Subcutaneous abdominal adipose tissue (tissue), 5 donors: ENCODE measurements at regions not wholly inside any gene's neighbourhood (a gene's known extent, or its start where the extent isn't known, plus 50 kb on each side); places are given as distances from the start of the nearest gene placed in this dataset.

Source experiments
- H3K27ac ChIP-seq: one replicate; pipeline ENCODE4 v1.7.0; 2013; ENCODE audit warnings: low read depth, mild to moderate bottlenecking, inconsistent platforms, low read length, moderate library complexity
- H3K27me3 ChIP-seq, 5 donors: one replicate each; pipeline ENCODE4 v1.7.0; 2013; ENCODE audit warnings: low read length in 5 of 5, inconsistent platforms in 1 of 5; ENCODE audit not compliant: control insufficient read depth in 5 of 5, insufficient read depth in 4 of 5
- H3K36me3 ChIP-seq, 5 donors: one replicate each; pipeline ENCODE4 v1.7.0; 2013; ENCODE audit warnings: low read length in 5 of 5; ENCODE audit not compliant: control insufficient read depth in 5 of 5, insufficient read depth in 5 of 5
- H3K4me1 ChIP-seq, 5 donors: one replicate each; pipeline ENCODE4 v1.7.0; 2013; ENCODE audit warnings: low read length in 5 of 5, mild to moderate bottlenecking in 3 of 5, moderate library complexity in 1 of 5; ENCODE audit not compliant: control insufficient read depth in 5 of 5, insufficient read depth in 5 of 5
- H3K4me3 ChIP-seq, 5 donors: one replicate each; pipeline ENCODE4 v1.7.0; 2013; ENCODE audit warnings: low read length in 5 of 5, low read depth in 1 of 5
- H3K9ac ChIP-seq, 5 donors: one replicate each; pipeline ENCODE4 v1.7.0; 2013; ENCODE audit warnings: low read length in 5 of 5, mild to moderate bottlenecking in 4 of 5, moderate library complexity in 3 of 5
- H3K9me3 ChIP-seq, 5 donors: one replicate each; pipeline ENCODE4 v1.7.0; 2013; ENCODE audit warnings: low read length in 5 of 5; ENCODE audit not compliant: control insufficient read depth in 5 of 5
- donor health status: healthy.
- donor health status: healthy.
- donor health status: healthy.
- donor health status: healthy.
- donor health status: healthy.

DNA sequence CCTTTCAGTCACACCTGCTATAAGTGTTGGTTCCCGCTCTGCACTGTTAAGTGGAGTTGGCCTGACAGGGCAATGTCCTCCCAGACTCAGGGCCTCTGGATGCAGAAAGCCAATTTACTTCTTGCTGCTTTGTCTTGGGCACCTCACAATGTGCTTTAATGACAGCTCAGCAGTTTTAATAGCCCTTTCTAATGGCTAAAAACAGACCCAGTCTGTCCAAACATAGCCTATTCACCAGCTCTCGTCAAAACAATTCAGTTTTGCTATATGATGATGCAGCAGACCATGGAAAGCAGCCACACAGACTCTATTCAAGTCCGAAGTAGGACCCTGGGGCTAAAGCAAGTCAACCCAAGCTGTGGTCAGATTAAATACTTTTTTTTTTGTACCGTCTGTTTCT lies 529.1 kb upstream of the SEMA6A start:
- Histone ChIP-seq H3K27ac (no peak overlapping the region), H3K4me1 (no peaks in the 10 kb centered on the region), H3K27me3 (no peaks in the 10 kb centered on the region), H3K4me3 (no peak overlapping the region), H3K9me3 (no peaks in the 10 kb centered on the region), H3K9ac (no peak overlapping the region), H3K36me3 (no peaks in the 10 kb centered on the region)

DNA sequence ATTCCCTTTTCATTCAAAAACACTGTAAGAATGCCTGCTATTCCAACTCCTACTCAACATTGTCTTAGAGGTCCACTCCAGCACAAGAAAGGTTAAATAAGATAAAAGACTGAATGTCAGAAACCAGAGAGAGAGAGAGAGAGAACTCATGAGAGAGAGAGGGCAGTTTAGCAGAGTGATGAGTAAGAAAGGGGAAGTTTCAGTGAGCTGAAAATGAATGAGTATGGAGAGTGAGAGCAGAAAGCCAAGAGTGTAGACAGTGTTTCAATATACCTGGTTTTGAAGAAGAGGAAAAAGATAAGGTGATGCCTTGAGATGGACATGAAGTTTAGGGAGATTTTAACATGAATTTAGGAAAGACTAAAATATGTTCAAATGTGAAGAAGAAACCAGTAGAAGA lies 528.0 kb upstream of the SEMA6A start:
- no peak overlapping the region for H3K4me3 ChIP-seq
- no peaks in the 10 kb centered on the region for H3K27me3 ChIP-seq
- no peaks in the 10 kb centered on the region for H3K9me3 ChIP-seq
- H3K36me3 ChIP-seq: no peaks in the 10 kb centered on the region
- H3K4me1 ChIP-seq: no peaks in the 10 kb centered on the region
- H3K9ac ChIP-seq: no peak overlapping the region
- no peak overlapping the region for H3K27ac ChIP-seq

DNA sequence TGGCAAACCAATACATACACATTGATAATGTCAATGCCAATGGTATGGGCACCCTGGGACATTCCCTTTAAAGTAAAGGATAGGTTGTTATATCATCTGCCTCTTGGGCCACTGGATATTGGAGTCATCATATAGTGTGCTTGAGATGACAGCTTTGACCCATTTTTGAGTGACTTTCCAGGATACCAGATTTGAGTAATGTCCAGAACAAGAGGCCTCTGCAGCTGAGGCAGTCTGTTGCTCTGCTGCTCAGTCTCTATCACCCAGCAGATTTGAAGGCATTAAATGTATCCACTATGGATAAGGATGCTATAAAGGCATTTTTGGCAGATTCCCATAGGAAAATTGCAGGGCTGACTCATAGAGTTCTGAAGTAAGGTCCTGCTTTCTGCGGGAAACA lies 525.6 kb upstream of the SEMA6A start:
- no peak overlapping the region for H3K9ac ChIP-seq
- no peak overlapping the region for H3K4me3 ChIP-seq
- no peaks in the 10 kb centered on the region for H3K36me3 ChIP-seq
- no peaks in the 10 kb centered on the region for H3K4me1 ChIP-seq
- no peaks in the 10 kb centered on the region for H3K9me3 ChIP-seq
- H3K27ac ChIP-seq: no peak overlapping the region
- no peaks in the 10 kb centered on the region for H3K27me3 ChIP-seq

DNA sequence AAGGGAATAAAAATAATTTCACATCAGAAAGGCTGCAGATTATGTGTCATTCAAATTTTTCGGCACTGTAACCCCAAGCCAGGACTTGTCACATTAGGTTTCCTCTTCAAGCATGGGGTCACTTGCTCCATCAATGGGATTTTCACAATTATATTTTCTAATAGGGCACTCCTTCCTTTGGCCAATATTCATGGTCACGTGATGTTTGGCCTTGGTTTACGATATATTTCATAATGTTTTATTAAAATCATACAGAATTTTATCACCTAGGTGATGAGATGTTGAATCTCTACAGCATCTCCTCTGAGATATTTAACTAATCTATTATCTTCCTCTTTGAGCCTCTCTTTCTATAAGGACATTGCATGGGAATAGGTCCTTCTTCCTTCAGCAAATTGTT lies 523.5 kb upstream of the SEMA6A start:
- Histone ChIP-seq H3K27me3 (no peaks in the 10 kb centered on the region), H3K9me3 (no peaks in the 10 kb centered on the region), H3K27ac (no peak overlapping the region), H3K9ac (no peak overlapping the region), H3K36me3 (no peaks in the 10 kb centered on the region), H3K4me1 (no peaks in the 10 kb centered on the region), H3K4me3 (no peak overlapping the region)

DNA sequence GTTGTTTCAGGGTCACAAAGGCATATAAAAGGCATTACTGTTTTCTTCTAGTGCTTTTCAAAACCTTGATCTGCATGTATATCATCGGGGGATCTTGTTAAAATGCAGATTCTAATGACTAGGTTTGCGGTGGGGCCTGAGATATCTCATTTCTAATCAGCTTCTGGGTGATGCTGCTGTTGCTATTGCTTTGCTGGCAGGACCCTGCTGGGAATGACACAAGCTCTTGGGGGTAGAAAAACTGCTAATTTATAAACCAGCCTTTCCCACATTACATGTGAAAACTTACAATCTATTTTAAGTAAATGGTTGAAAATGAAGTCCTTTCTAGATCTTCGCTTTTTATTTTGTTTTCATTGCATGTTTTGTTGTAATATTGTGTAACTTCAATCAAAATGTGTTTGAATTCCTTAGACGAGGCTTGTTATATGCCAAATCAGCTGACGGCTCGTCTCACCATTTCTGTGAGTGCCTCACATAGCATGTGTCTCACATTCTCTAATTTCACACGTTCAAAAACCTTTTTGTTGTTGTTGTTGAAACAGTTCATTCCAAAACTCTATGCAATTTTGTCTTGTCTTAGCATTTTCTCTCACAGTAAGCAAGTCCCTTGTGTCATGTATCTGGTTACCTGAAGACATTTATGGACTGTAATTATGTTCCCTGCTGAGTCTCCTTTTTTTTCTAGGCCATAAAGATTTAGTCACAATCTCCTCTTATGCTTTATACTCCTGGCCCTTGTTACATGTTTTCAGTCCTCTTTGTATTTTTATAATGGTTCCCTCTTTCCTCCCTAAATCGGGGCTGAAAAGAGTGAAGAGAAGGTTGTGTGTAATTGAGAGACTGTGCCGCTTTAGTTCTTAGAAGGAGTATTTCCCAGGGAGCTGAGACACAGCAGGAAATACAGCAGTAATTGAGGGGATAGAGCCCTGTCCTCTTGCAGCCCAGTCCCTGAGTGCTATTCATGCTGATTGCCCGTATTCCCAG lies 521.0 kb upstream of the SEMA6A start:
- Histone ChIP-seq H3K4me3 (no peak overlapping the region), H3K36me3 (no peaks in the 10 kb centered on the region), H3K9me3 (no peaks in the 10 kb centered on the region), H3K27ac (no peak overlapping the region), H3K4me1 (no peaks in the 10 kb centered on the region), H3K9ac (no peak overlapping the region), H3K27me3 (no peaks in the 10 kb centered on the region)

DNA sequence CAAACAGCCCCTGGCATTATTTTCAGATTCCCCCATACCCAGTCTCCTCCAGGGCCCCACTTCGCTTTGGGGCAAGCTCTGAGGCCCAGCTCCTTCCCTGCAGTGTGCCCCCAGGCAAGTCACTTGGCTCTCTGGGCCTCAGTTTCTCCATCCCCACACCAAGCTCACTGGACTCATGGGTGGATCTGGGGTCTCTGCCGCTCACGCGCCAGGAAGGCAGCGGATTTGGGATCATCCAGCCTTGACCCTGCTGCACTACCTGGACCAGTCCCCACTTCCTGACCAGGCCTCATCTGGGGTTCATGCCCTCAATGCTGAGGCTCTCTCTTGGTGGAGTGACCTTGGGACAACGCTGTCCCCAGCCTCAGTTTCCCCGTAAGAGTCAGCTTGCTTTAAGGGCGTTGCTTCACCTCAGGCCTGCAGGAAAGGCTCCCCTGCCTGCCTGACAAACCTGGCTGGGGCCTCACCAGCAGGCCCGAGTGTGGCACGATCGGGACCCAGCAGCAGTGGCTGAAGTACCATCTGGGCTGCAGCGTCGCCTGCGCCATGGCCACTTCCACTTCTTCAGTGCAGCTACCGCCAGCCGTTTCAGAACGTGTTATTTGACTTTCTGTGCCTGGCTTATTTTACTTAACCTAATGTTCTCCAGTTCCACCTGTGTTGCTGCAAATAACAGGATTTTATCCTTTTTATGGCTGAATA lies 519.6 kb upstream of the SEMA6A start:
- no peak overlapping the region for H3K4me3 ChIP-seq
- H3K36me3 ChIP-seq: no peaks in the 10 kb centered on the region
- no peaks in the 10 kb centered on the region for H3K4me1 ChIP-seq
- H3K27me3 ChIP-seq: no peaks in the 10 kb centered on the region
- no peak overlapping the region for H3K27ac ChIP-seq
- H3K9me3 ChIP-seq: no peaks in the 10 kb centered on the region
- H3K9ac ChIP-seq: no peak overlapping the region

DNA sequence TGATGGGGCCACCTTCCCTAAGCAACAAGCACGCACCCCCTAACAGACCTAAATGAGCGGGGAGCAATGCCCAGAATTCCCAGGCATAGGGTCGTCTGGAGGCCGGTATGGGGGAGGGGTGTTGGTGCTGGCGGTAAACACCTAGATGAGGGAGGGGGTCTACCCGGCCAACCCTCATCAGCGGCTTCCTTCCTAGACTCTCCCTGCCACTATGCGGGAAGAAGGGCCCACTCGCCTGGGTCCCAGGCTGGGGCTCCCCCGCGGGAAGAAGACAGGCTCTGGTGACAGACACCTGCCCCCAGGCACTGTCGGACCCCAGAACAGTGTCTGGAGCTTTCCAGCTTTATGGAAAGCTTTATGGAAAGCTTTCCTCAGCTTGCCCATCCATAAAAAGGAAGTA lies 519.0 kb upstream of the SEMA6A start:
- H3K27ac ChIP-seq: no peak overlapping the region
- H3K36me3 ChIP-seq: no peaks in the 10 kb centered on the region
- H3K4me1 ChIP-seq: no peaks in the 10 kb centered on the region
- H3K27me3 ChIP-seq: no peaks in the 10 kb centered on the region
- H3K9me3 ChIP-seq: no peaks in the 10 kb centered on the region
- H3K9ac ChIP-seq: no peak overlapping the region
- H3K4me3 ChIP-seq: no peak overlapping the region

DNA sequence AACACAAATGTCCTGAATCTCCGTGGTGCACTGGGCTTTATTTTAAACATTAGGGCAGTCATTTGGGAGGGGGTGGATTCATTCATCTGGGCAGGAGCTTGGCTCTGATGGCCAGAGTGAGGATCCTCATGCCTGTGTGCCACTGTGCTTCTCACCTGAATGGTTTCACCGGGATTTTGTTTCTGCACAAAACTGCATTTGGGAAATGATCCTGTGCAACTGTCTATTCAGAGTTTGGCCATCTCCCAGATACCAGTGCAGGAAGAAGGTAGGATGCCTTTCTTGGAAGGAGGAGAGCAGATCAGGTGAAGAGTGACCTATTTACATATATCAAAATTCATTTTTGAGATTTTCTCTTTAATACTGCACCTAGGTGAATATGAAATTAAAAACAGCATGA lies 514.4 kb upstream of the SEMA6A start:
- no peak overlapping the region for H3K27ac ChIP-seq
- H3K9ac ChIP-seq: no peak overlapping the region
- no peaks in the 10 kb centered on the region for H3K36me3 ChIP-seq
- H3K27me3 ChIP-seq: no peaks in the 10 kb centered on the region
- no peaks in the 10 kb centered on the region for H3K9me3 ChIP-seq
- H3K4me3 ChIP-seq: no peak overlapping the region
- H3K4me1 ChIP-seq: no peaks in the 10 kb centered on the region

DNA sequence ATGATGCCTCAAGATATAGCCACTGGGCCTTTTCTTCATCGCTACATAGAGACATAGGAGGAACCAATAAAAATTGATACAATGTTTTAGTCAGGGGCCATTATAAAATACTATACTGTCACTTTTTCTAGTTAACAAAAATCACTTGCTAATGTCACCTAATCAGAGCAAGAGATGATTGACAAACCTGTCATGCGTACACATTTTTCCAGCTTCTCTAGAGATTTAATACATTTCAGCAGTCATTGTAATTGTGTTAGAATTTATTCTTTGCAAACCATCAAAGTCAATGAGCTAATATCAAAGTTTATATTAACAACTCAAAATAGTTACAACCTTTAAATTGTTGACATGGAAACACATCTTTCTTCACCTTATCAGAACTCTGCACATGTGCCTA lies 513.6 kb upstream of the SEMA6A start:
- Histone ChIP-seq H3K27me3 (no peaks in the 10 kb centered on the region), H3K9ac (no peak overlapping the region), H3K4me1 (no peaks in the 10 kb centered on the region), H3K36me3 (no peaks in the 10 kb centered on the region), H3K9me3 (no peaks in the 10 kb centered on the region), H3K27ac (no peak overlapping the region), H3K4me3 (no peak overlapping the region)

DNA sequence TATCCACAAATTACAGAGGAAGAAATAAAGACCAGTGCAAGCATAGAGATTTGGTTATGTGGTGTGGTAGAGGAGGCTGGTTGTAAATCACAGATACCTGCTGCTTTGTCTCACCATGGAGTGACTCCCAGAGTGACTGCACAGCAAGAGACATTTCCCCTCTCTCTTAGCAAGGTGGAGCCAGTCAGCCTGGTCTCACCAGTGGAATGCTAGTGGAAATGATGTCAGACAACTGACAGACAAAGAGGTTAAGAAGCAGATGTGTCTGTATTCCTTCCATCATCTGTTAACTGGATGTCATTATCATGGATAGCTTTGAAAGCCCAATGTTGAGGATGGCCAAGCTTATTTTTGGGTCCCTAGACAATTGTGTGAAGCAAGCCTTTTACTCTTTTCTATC lies 509.4 kb upstream of the SEMA6A start:
- no peak overlapping the region for H3K9ac ChIP-seq
- no peaks in the 10 kb centered on the region for H3K9me3 ChIP-seq
- H3K27me3 ChIP-seq: no peaks in the 10 kb centered on the region
- H3K4me3 ChIP-seq: no peak overlapping the region
- no peaks in the 10 kb centered on the region for H3K4me1 ChIP-seq
- H3K36me3 ChIP-seq: no peaks in the 10 kb centered on the region
- H3K27ac ChIP-seq: no peak overlapping the region
